K562 (cell line): ENCODE measurements at regions not wholly inside any gene's neighbourhood (a gene's known extent, or its start where the extent isn't known, plus 50 kb on each side); places are given as distances from the start of the nearest gene placed in this dataset.

Experiments used
- ATAC-seq: fragments of 200-7000 bp; cut with Tn5 transposase; 3 replicates; pipeline ENCODE4 v1.9.1; 2020; ENCODE audit warnings: moderate library complexity
- BruUV-seq: library from RNA; stranded (reverse); fragments of 400-500 nt; replicated peaks from 2 replicates; lab custom pipeline; 2021; lab: Mats Ljungman, UMichigan
- CTCF ChIA-PET: fragments of 300-600 bp; formaldehyde crosslinking; extraction: SDS; loops from one replicate; lab custom pipeline; 2021; ENCODE audit warnings: low intra/inter-chr PET ratio; lab: Yijun Ruan, JAX
- POLR2A ChIA-PET: fragments of 300-600, 350-650 bp; sonication (Branson Sonifier 250); formaldehyde crosslinking; extraction: SDS; loops from one replicate; lab custom pipeline; 2021; ENCODE audit warnings: antibody characterized with exemption, inconsistent platforms; lab: Yijun Ruan, JAX
- DNase-seq, 4 experiments: peaks; one replicate each; pipeline versions ENCODE4 v3.0.0 to v3.0.0-alpha.2; 2011 to 2018; ENCODE audit warnings: low spot score in 3 of 4, mixed read lengths in 3 of 4; ENCODE audit errors: extremely low read depth in 1 of 4
- FAIRE-seq: peaks from 2 replicates; lab custom pipeline; 2011; peaks lifted over from hg19 to GRCh38; lab: Jason Lieb, UNC
- H2AFZ ChIP-seq: 2 replicates; pipeline ENCODE4 v1.6.0; 2011; ENCODE audit warnings: low read depth, low read length, control low read depth, inconsistent platforms
- H3K27ac ChIP-seq: fragments of 200-600 bp; 3 replicates; pipeline ENCODE4 v1.8.0; 2011; ENCODE audit warnings: low read depth, mild to moderate bottlenecking, control low read depth, inconsistent platforms, low read length, moderate library complexity, mixed read lengths; ENCODE audit errors: extremely low read depth
- H3K27me3 ChIP-seq, 2 experiments: fragments of 300-600 bp in 1 of 2; 2 replicates in 1 of 2; 3 replicates in 1 of 2; pipeline versions ENCODE4 v1.6.0 to v1.8.0; 2011; ENCODE audit warnings: inconsistent platforms in 2 of 2, low read length in 2 of 2, mild to moderate bottlenecking in 1 of 2, mixed read lengths in 1 of 2, moderate library complexity in 1 of 2; ENCODE audit not compliant: control insufficient read depth in 2 of 2, insufficient read depth in 2 of 2
- H3K36me3 ChIP-seq: fragments of 300-600 bp; 3 replicates; pipeline ENCODE4 v1.8.0; 2011; ENCODE audit warnings: mild to moderate bottlenecking, low read length, inconsistent platforms; ENCODE audit not compliant: control insufficient read depth, insufficient read depth
- H3K4me1 ChIP-seq, 2 experiments: fragments of 200-600 bp in 1 of 2; replicated peaks in 1 of 2; 2 replicates in 1 of 2; 3 replicates in 1 of 2; pipeline versions ENCODE4 v1.5.1 to v1.8.0; 2011; ENCODE audit warnings: inconsistent platforms in 2 of 2, low read length in 2 of 2, mild to moderate bottlenecking in 1 of 2, mixed read lengths in 1 of 2, moderate library complexity in 1 of 2; ENCODE audit not compliant: control insufficient read depth in 2 of 2, insufficient read depth in 2 of 2
- H3K4me2 ChIP-seq: 2 replicates; pipeline ENCODE4 v1.6.1; 2011; ENCODE audit warnings: low read length, control low read depth, inconsistent platforms, mixed read lengths; ENCODE audit not compliant: insufficient read depth
- H3K4me3 ChIP-seq: fragments of 200-600 bp; sonication (generic), shearing (Covaris generic); 2 replicates; pipeline ENCODE4 v1.5.1; 2016; ENCODE audit warnings: control low read depth, inconsistent platforms
- H3K79me2 ChIP-seq: fragments of 200-600 bp; 3 replicates; pipeline ENCODE4 v1.8.0; 2011; ENCODE audit warnings: low read length, inconsistent platforms; ENCODE audit not compliant: control insufficient read depth, insufficient read depth
- H3K9ac ChIP-seq, 2 experiments: 2 replicates each; pipeline versions ENCODE4 v1.6.0 to v1.6.1; 2011; ENCODE audit warnings: low read depth in 2 of 2, low read length in 2 of 2, control low read depth in 1 of 2, inconsistent platforms in 1 of 2, mild to moderate bottlenecking in 1 of 2, mixed read lengths in 1 of 2; ENCODE audit not compliant: insufficient read depth in 1 of 2
- H3K9me1 ChIP-seq: one replicate; pipeline ENCODE4 v1.6.0; 2011; ENCODE audit warnings: inconsistent platforms, mild to moderate bottlenecking, low read length, moderate library complexity; ENCODE audit not compliant: control insufficient read depth, insufficient read depth
- H3K9me3 ChIP-seq: replicated peaks from 2 replicates; pipeline ENCODE4 v1.5.1; 2011; ENCODE audit warnings: low read depth, low read length, inconsistent platforms; ENCODE audit not compliant: control insufficient read depth, insufficient read depth
- H4K20me1 ChIP-seq: replicated peaks from 2 replicates; pipeline ENCODE4 v1.6.1; 2011; ENCODE audit warnings: low read length, inconsistent platforms, mixed read lengths; ENCODE audit not compliant: control insufficient read depth, insufficient read depth
- BCL6 ChIP-seq: fragments of 250-450 bp; sonication (Bioruptor Pico); IDR thresholded peaks from 2 replicates; pipeline ENCODE4 v1.4.0; 2020
- CREB5 ChIP-seq: fragments of 250-450 bp; sonication (Bioruptor Pico); IDR thresholded peaks from 2 replicates; pipeline ENCODE4 v1.5.0; 2020; ENCODE audit warnings: mild to moderate bottlenecking
- E4F1 ChIP-seq: fragments of 250-450 bp; sonication (Bioruptor Pico); IDR thresholded peaks from 2 replicates; pipeline ENCODE4 v1.5.0; 2021; ENCODE audit warnings: mild to moderate bottlenecking, borderline replicate concordance
- ESRRB ChIP-seq: fragments of 250-450 bp; sonication (Bioruptor Pico); IDR thresholded peaks from 2 replicates; pipeline ENCODE4 v1.5.0; 2020; ENCODE audit warnings: mild to moderate bottlenecking, moderate library complexity, borderline replicate concordance
- FOXK1 ChIP-seq: sonication (generic); formaldehyde crosslinking; IDR thresholded peaks from 2 replicates; pipeline ENCODE4 v1.8.0; 2022; ENCODE audit warnings: missing genetic modification reagents, mild to moderate bottlenecking, borderline replicate concordance
- HDAC2 ChIP-seq: fragments of 450-650 bp; IDR thresholded peaks from 2 replicates; pipeline ENCODE4 v1.6.1; 2016; ENCODE audit warnings: mild to moderate bottlenecking
- HDAC8 ChIP-seq: fragments of 450-650 bp; IDR thresholded peaks from 2 replicates; pipeline ENCODE4 v1.6.1; 2016; ENCODE audit warnings: mild to moderate bottlenecking, missing genetic modification characterization, moderate library complexity, missing compliant biosample characterization
- HES1 ChIP-seq: fragments of 450-650 bp; IDR thresholded peaks from 2 replicates; pipeline ENCODE4 v1.6.1; 2016; ENCODE audit warnings: low read depth, mild to moderate bottlenecking, moderate library complexity
- NUFIP1 ChIP-seq: fragments of 450-650 bp; IDR thresholded peaks from 2 replicates; pipeline ENCODE4 v1.6.1; 2018; ENCODE audit not compliant: partially characterized antibody
- THRAP3 ChIP-seq: fragments of 450-650 bp; IDR thresholded peaks from 2 replicates; pipeline ENCODE4 v1.6.1; 2016; ENCODE audit warnings: mild to moderate bottlenecking, inconsistent platforms, borderline replicate concordance
- TRIM24 ChIP-seq, 2 experiments: fragments of 450-650 bp; IDR thresholded peaks; 2 replicates each; pipeline ENCODE4 v1.6.1; 2016
- ZBTB7A ChIP-seq: IDR thresholded peaks from 2 replicates; pipeline ENCODE4 v1.6.1; 2011; ENCODE audit warnings: low read depth, mild to moderate bottlenecking, low read length, moderate library complexity, borderline replicate concordance; ENCODE audit not compliant: control insufficient read depth
- ZBTB8A ChIP-seq: fragments of 450-650 bp; IDR thresholded peaks from 2 replicates; pipeline ENCODE4 v1.6.1; 2018; ENCODE audit warnings: mild to moderate bottlenecking, moderate library complexity; ENCODE audit not compliant: partially characterized antibody
- WGBS: fragments of 100-300 bp; shearing (Covaris generic); methylation state at CpG from one replicate; pipeline ENCODE4 v1.1.6; 2016; ENCODE audit warnings: low coverage, mixed read lengths; ENCODE audit not compliant: insufficient coverage; ENCODE audit errors: missing lambda C conversion rate; 5-methylcytosine and 5-hydroxymethylcytosine counted together
- in situ Hi-C: fragments of 300-500 bp; cut with MboI; formaldehyde crosslinking; loops from 4 replicates; pipeline ENCODE4 v1.15.0; 2018; ENCODE audit warnings: inconsistent platforms, mixed read lengths
- intact Hi-C: fragments of 100-400 bp; cut with micrococcal nuclease; formaldehyde crosslinking; loops from 2 replicates; pipeline ENCODE4 v1.14.2; 2022
- TF ChIP-seq, protein P1 (sequence below): sonication (generic); formaldehyde crosslinking; IDR thresholded peaks from 2 replicates; pipeline ENCODE4 v1.9.0; 2022; ENCODE audit warnings: mild to moderate bottlenecking, missing genetic modification reagents
- TF ChIP-seq, protein P2 (sequence below): sonication (generic); formaldehyde crosslinking; IDR thresholded peaks from 2 replicates; pipeline ENCODE4 v1.8.1; 2023; ENCODE audit warnings: mild to moderate bottlenecking, missing genetic modification reagents, moderate library complexity

DNA sequence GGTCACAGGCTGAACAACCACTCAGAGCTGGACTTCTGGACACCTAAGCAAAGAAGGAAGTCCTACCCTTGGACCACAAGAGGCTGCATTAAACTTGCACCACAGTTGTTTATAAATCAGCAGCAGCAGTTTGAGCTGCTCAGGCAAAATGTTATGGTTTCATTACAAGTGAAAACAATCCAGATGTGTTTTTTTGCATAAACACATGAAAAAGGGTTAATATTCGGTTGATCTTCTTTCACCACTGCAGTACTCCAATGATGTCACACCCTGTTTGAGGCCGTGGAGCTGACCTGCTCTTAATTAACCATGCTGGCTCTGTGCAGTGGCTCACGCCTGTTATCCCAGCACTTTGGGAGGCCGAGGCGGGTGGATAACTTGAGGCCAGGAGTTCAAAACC is 490.8 kb upstream of the CELF2 start (continued):
- TF ChIP-seq HES1 (no peak), ZBTB8A (no peak)

- DNase-seq: no peak
- H3K36me3 ChIP-seq: no peaks in the 10 kb centered on the region
- POLR2A ChIA-PET: no interaction called here
- H3K4me2 ChIP-seq: no peak overlapping the region
- no peak overlapping the region for H3K4me3 ChIP-seq
- CTCF ChIA-PET: no interaction called here
- 0 out of 2 replicates have a peak, but pooled peaks cover 2% of the 10 kb centered on the region for H3K9me3 ChIP-seq
- no TSS peak for BruUV-seq
- in situ Hi-C loops (no loop called here), intact Hi-C loops (no loop called here)
- H3K27me3 ChIP-seq: no peaks in the 10 kb centered on the region
- no peaks in the 10 kb centered on the region for H4K20me1 ChIP-seq
- H3K4me1 ChIP-seq: no peaks in the 10 kb centered on the region
- no peaks in the 10 kb centered on the region for H3K79me2 ChIP-seq
- WGBS: 0% methylated on average over 2 of the region's 2 CpGs
- H2AFZ ChIP-seq: no peak overlapping the region
- H3K27ac ChIP-seq: no peak overlapping the region
- no peak for FAIRE-seq
- no peak for ATAC-seq
- H3K9ac ChIP-seq: no peak overlapping the region
- H3K9me1 ChIP-seq: no peaks in the 10 kb centered on the region
- TF ChIP-seq THRAP3 (no peak), ESRRB (CRISPR knock-in tag) (no peak), E4F1 (no peak), HDAC8 (no peak), NUFIP1 (no peak), HDAC2 (no peak), BCL6 (CRISPR knock-in tag) (no peak), TRIM24 (IDR thresholded peaks at IDR 0.05) (no peak), CREB5 (no peak), FOXK1 (no peak), ZBTB7A (no peak)
- TF ChIP-seq, protein P1, sequence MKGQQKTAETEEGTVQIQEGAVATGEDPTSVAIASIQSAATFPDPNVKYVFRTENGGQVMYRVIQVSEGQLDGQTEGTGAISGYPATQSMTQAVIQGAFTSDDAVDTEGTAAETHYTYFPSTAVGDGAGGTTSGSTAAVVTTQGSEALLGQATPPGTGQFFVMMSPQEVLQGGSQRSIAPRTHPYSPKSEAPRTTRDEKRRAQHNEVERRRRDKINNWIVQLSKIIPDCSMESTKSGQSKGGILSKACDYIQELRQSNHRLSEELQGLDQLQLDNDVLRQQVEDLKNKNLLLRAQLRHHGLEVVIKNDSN: no peak
- TF ChIP-seq, protein P2, sequence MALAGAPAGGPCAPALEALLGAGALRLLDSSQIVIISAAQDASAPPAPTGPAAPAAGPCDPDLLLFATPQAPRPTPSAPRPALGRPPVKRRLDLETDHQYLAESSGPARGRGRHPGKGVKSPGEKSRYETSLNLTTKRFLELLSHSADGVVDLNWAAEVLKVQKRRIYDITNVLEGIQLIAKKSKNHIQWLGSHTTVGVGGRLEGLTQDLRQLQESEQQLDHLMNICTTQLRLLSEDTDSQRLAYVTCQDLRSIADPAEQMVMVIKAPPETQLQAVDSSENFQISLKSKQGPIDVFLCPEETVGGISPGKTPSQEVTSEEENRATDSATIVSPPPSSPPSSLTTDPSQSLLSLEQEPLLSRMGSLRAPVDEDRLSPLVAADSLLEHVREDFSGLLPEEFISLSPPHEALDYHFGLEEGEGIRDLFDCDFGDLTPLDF: no peak
These were observed 489.7 kb upstream of the CELF2 start for GRCh38 chr10:10527861-10528562.
